GM19043 (cell line): ENCODE measurements at regions not wholly inside any gene's neighbourhood (a gene's known extent, or its start where the extent isn't known, plus 50 kb on each side); places are given as distances from the start of the nearest gene placed in this dataset.

Source experiments
- ATAC-seq: cut with Tn5 transposase; IDR thresholded peaks from one replicate; pipeline ENCODE4 v1.9.1; 2021; ENCODE audit warnings: low read depth; ENCODE audit not compliant: unreplicated experiment

DNA sequence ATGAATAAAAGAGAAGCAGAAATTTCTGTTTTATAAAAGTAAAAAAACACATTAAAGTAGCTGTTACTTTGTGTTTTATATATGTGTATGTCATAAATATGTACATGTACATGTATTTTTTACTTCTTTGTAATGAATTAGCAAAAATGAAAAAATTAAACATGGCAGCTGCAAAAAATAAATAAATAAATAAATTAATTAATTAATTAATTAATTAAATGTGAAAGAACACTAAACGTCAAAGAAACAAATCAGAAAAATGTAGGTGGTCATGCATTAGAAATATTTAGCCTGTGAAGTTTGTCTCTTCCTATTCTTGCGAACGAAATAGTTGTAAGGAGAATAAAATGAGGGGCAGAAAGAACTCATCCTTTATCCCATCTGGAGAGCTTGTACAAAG is 357.0 kb downstream of the ZIC4 start:
- ATAC-seq: no peak

DNA sequence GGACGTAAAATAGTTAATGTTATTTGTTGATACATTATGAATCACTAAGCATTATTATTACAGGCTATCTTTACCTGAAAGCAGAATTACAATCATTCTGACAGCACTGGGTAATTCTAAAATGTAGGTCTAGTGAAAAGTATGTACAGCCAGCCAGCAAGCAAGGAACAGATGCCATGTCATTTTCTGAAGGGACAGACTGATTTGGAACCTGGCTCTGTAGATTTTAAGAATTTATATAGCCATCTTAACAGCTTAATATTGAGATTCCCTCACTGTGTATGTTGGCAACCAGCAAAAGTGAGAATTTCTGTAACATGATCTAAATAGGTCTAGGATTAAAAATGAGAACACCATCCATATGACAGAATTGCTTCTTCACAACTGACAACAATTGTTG is 359.4 kb downstream of the ZIC4 start:
- ATAC-seq: no peak

DNA sequence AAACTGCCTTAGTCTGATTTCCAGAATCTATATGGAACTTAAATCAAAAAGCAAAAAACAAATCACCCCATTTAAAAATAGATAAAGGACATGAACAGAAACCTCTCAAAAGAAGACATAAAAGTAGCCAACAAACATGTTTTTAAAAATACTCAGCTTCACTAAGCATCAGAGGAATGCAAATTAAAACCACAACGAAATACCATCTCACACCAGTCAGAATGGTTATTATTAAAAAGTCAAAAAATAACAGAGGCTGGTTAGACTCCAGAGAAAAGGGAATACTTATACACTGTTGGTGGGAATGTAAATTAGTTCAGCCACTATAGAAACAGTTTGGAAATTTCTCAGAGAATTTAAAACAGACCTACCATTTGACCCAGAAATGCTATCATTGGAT is 367.9 kb downstream of the ZIC4 start:
- no peak for ATAC-seq

DNA sequence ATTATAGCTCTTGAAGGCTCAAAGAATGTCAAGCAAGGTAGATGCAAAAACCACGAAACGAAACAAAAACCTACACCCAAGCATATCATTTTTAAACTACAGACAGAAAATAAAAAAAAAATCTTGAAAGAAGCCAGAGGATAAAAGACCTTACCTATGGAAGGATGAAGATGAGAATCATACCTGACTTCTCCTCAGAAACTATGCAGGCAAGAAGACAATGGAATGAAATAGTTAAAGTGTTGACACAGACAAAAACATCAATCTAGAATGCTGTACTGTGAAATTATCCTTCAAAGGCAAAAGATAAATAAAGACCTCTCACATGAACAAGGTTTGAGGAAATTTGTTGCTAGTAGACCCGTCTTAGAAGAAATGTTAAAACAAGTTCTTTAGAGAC is 372.0 kb downstream of the ZIC4 start:
- no peak for ATAC-seq

DNA sequence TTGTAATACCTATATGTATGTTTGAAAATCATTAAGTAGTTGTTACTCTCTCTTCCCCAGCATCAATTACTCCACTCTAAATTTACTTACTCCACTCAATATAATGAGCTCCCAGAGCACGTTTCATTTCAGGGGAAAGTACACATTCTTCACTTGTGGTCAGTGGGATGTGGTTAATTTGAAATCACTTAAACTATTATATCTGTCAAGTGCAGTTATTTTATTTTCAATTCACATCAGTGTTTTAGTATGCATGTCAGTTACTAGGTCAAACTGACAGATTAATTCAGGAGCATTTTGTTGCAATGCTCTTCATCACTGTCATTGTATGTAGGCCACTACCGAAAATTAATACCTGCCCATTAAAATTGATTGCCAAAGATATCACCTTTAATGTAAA is 376.1 kb downstream of the ZIC4 start:
- ATAC-seq: no peak

DNA sequence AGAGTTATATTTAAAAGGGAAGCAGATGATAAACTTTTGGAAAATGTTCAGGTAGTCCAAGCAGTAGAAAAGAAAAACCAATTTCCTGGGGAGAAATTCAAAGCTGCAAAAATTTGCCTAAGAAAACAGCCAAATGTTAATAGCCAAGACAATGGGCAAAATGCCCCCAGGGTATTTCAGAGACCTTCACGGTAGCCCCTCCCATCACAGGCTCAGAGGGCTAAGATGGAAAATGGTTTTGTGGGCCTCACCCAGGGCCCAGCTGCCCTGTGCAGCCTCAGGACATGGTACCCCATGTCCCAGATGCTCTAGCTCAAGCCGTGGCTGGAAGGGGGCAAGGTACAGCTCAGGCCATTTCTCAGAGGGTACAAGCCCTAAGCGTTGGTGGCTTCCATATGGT is 391.0 kb downstream of the ZIC4 start:
- no peak for ATAC-seq

DNA sequence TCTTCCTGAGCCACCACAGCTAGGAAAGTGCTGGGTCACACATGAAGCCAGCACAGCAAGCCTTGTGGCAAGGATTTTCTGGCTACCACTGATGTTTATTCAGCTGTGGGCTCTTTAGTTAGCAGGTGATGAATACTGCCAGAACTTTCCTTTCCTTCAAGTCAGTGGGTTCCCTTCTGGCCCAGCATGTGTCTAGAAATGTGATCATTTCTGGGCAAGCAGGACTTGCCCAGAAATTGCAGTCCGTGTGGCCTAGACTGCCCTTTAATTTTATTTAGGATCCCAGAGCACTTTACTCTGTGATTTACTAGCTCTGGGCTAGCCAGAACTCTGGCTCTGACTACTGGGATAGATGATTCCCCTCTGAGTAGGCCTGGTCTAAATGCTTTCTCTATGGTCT is 397.5 kb downstream of the ZIC4 start:
- ATAC-seq: no peak

DNA sequence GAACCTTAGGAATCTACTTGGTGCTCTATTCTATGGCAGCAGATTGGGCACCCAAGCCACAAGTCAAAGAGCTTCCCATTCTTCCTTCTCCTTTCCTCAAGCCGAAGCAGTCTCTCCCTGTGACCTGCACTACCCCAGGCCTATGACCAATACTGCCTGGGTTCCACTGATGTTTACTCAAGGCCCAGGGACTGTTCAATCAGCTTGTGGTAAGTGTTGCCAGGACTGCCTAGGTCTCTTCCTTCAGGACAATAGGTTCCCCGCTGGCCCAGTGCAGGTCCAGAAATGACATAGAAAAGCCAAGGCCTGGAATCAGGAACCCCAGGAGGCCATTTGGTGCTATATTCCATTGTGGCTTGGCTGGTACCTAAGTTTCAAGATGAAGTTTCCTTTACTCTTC is 397.9 kb downstream of the ZIC4 start:
- ATAC-seq: no peak

DNA sequence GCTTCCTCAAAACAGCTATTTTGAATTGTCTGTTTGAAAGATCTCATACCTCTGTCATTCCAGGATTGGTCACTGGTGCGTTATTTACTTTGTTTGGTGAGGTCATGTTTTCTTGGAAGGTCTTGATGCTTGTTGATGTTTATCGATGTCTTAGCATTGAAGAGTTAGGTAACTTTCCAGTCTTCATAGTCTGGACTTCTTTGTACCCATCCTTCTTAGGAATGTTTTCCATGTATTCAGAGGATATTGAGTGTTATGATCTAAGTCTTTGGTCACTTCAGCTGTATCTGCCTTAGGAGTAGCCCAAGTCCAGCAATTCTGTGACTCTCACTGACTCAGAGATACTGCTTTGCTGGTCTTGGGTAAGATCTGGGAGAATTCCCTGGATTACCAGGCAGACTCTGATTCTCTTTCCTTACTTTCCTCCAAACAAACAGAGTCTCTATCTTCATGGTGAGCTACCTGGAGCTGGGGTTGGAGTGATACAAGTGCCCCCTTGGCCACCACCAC is 398.6 kb downstream of the ZIC4 start:
- ATAC-seq: no peak

DNA sequence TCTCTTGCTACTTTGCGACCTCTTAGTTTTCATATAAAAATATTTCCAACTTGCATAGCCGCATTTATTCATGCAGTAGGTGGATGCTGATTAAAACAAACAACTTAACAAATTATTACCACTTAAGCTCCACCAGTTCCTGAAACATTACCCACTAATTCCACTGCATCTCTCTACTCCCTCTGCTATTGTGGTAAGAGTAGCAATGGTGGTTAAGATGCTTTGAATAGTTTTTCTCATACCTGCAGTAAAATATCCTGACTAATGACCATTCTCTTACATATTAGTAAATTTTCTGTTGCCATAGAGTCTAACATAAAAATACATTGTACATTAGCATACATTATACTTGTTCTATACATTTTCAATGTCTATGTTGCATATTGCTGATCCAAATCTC is 397.6 kb upstream of the PLSCR5 start:
- no peak for ATAC-seq

DNA sequence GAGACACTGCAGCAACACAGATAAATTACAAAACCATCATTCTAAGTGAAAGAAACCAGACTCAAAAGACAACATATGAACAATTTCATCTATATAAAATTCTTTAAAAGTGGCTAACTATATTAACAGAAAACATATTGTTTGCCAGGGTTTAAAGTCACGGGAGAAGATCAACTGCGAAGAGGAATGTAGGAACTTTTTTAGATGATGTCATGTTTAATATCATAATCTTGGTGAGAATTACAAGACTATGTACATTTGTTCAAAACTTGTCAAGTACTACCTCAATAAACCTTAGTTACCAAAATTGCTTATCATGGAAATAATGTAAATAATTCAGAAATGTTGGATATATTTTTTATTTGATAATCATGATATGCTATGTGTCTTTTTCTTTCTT is 395.1 kb upstream of the PLSCR5 start:
- ATAC-seq: no peak

DNA sequence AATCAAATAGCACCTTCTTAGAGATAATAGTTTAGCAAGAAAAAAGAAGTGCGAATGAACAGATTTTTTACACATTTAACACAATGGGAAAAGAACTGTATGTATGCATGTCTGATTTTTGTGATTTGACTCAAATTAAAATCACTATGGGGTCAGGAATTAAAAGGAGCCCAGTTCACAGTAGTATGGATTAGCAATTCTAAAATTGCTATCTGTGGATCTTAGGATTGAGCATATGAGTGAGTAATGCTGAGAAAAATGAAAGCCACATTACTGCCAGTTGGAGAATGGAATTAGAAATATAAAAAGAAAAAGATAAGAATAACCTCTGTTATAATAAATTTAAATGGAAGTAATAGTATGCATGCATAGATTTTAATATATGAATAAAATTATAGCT is 386.8 kb upstream of the PLSCR5 start:
- ATAC-seq: no peak

DNA sequence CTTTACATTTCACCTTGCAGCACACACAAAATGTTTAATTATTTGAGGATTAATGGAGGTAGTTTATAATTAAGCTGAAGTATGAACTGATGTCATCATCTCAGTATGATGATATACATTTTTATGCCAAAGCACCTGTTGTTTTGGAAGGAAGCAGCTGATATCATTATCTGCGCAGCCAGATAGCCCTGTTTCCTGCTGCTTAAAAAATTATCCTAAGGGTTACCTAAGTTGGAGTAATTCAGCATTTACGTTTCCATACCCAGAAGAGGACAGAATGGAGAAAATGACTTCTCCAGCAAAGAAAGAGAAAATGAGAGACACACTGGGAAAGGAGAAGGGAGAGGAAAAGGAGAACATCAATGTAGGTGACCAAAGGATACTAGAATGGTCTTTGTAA is 370.3 kb upstream of the PLSCR5 start:
- ATAC-seq: no peak

DNA sequence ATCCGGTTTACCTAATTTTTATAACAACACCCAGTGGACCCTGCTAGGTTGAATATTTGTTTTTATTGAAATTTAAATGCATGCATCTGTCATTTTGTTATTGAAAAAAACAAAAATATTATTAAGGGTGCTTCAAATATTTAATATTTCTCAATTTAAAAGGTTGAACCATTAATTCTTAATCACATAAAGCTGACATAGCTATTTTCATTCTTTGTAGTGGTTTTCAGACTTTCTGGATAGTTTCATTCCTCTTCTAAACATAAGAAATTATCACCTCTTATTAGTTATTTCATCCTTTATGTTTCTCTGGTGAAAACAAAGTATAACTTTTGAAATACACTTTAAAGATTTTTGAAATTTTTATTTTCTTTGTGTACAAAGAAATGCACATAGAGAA is 369.9 kb upstream of the PLSCR5 start:
- no peak for ATAC-seq

DNA sequence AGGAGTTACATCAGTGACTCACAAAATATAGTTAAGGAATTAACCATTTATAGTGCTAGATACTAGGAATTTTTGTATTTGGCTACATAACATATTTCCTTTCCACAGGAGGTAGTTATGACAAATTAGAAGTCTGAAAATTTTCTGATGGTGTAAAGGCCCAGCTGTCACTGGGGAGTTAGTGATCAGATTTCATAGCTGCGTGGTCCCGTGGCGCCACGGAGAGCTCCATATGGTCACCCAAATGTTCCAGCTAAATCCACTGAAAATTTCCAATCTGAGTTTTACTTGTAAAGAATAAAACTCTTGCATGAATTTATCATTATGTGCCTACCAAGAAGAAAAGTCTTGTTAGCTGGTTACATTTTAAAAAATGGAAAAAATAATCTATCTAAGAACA is 368.9 kb upstream of the PLSCR5 start:
- ATAC-seq: no peak

DNA sequence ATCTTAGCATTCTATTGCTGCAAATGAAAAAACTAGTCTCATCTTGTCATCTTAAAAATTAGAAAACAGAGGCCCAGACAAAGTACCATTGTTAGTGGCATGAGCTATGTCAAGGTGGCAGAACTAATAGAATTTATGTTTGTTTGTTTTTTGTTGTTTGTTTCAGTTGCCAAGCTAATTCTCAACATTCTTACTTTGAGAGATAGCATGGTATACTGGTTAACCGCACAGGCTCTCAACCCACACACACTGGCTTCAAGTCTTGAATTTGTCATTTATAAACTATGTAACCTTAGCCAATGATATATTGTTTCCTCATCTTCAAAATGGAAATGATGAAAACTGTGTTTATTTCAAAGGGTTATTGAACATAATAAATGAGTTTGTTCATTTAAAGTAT is 367.6 kb upstream of the PLSCR5 start:
- ATAC-seq: no peak

DNA sequence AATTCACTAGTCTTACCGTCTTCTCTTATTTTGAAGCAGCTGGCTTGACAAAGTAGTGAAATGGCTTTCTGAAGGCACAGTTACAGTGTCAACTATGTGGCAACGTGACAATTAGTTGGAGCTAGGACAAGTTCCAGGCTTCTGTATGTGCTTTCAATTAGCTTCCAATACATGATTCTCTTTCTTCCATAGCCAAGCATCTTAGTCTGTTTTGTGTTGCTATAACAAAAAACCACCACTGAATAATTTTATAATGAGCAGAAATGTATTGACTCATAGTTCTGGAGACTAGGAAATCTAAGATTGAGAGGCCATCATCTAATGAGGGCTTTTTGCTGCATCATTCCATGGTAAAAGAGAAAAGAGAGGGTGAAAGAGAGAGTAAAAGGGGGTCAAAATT is 365.1 kb upstream of the PLSCR5 start:
- no peak for ATAC-seq

DNA sequence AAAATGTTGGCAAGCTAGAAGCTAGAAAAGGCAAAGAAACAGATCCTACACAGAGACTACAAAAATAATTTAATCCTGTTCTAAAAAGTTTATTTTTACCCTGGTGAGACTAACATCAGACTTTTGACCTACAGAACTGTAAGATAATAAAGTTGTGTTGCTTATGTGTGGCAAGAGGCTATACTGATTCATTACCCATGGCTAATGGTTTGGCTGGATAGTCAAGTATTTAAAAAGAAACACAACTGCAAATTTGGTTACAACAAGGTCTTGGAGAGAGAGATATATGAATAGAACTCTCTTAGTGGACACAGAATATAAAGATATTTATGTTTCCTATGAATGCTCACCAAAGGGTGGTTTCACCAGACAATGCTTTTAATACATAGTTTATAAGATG is 364.2 kb upstream of the PLSCR5 start:
- ATAC-seq: no peak

DNA sequence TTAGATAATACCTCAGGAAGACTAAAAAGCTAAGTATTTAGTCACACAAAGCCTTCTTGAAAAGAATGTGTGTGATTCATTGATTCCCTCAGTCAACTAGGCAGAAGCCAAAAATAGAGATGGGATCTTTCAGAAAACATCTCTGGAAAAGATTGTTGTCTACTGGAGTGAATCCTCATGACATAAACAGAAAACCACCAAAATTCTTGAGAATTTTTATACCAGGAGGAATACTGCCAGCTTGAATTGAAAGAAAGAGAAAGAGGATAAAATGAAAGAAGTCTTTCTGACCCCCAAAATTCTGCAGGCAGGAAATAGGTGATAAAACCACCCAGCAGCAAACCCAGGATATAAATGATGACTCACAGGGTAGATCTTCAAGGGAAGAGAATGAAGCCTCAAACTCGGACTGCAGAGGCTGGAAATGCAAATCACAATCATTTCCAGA is 363.1 kb upstream of the PLSCR5 start:
- ATAC-seq: no peak

DNA sequence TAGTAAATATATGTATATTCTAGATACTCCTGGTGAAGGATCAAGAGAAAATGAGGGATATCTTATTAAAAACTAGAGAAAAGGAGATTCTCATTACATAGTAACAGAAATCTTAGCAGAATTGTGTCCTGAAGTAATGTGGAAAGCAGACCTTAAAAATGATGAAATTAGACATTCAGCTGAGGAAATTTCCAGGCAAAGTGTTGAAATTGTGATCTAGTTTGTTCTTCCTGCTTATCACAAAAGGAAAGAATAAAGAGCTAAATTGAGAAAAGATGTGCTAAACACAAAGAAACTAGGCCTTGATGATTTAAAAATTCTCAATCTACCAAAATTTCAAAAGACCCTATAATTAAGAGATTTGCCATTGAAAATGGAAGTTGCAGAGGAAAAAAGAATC is 362.6 kb upstream of the PLSCR5 start:
- no peak for ATAC-seq

DNA sequence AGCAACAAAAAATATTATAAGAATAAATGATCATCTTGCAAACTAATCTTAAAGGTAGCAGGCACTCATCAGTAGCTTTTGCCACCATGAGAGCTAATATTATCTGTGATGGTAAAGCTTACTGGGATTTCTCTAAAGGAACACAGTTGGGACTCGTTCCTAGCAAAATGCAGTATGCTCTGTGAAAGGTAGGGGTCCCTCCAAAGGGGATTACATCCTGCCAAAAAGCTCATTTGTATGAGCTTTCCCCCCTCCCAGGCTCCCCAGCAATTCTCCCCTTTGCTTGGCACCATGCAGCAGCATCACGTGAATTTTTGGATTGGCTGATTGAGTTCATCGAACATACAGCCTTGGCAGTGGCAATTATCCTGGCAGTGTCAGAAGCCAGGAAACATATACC is 361.0 kb upstream of the PLSCR5 start:
- ATAC-seq: no peak

DNA sequence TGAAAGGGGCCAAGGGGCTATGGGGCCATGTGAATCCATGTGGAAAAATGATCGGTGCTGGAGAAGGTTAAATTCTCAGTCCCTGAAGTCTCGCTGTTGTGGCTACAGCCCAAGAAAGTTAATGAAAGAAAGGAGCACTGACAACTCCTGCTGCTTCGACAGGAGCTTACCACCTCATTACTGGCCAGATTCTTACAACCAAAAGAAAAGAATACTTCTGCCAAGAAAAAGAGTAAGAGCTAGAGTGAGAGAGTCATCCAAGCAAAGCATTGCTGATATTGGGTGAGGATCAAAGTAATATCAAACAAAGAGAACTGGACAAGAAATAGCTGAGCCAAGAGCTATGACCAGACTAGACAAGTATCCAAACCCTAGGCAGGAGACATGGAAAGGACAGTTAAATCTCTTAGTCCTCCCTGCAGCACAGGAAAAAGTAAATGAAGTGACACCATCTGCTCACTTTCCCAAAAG is 348.4 kb upstream of the PLSCR5 start:
- no peak for ATAC-seq

DNA sequence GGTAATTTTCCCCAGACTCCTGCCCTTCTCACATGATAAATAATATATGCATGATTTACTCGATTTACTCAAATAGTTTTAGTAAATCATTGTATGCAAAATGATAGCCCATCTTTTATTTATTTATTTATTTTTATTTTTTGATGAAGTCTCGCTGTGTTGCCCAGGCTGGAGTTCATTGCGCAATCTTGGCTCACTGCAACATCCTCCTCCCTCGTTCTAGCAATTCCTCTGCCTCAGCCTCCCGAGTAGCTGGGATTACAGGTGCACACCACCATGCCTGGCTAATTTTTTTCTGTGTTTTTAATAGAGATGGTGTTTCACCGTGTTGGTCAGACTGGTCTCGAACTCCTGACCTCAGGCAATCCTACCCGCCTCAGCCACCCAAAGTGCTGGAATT is 343.8 kb upstream of the PLSCR5 start:
- no peak for ATAC-seq
